ENCODE measurements at regions not wholly inside any gene's neighbourhood (a gene's known extent, or its start where the extent isn't known, plus 50 kb on each side); places are given as distances from the start of the nearest gene placed in this dataset.

DNA sequence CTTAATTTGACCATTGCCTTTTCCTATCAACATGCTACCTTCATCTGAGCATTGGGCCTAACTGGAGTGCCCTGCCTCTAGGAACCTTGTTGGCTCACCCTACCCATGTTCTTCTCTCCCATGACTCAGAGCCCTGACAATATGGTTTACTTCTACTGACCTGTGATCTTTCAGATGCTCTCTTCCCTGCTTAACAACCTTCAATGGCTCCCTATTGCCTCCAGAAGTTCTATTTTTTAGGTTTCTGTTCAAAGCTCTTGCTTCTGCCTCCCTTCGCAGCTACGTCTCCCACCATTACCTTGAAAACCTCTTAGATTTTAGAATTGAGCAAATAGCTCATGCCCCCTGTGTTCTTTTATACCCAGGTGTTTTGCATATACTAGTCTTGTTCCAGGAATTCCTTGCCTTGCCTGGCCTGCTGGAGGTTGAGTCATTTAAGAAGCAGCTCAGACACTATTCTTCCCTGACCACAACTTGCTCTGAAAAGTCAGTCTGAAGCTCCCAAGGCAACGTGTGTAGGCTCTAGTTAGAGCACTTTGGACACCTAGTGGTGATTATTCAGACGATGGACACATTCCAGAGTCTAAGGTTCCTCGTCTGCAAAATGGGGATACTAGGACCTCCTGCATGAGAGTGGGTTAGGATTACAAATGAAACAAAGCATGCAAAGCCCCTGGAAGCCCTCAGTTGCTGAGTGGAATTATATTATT is 64.4 kb upstream of the EMX2 start:
- Mint-ChIP-seq H3K27me3 (ENCODE audit: insufficient read depth) (peaks cover 26% of the 10 kb centered on the region), H3K36me3 (ENCODE audit: low read depth) (peaks cover 4% of the 10 kb centered on the region; the same call in 1 of the 2 replicates), H3K4me3 (no peak overlapping the region), H3K9me3 (peaks cover 4% of the 10 kb centered on the region), H3K27ac (no peak overlapping the region), H3K4me1 (ENCODE audit: low read depth) (peaks cover 17% of the 10 kb centered on the region)
- DNase-seq = peak; percentile 84
- TF ChIP-seq, protein P1, sequence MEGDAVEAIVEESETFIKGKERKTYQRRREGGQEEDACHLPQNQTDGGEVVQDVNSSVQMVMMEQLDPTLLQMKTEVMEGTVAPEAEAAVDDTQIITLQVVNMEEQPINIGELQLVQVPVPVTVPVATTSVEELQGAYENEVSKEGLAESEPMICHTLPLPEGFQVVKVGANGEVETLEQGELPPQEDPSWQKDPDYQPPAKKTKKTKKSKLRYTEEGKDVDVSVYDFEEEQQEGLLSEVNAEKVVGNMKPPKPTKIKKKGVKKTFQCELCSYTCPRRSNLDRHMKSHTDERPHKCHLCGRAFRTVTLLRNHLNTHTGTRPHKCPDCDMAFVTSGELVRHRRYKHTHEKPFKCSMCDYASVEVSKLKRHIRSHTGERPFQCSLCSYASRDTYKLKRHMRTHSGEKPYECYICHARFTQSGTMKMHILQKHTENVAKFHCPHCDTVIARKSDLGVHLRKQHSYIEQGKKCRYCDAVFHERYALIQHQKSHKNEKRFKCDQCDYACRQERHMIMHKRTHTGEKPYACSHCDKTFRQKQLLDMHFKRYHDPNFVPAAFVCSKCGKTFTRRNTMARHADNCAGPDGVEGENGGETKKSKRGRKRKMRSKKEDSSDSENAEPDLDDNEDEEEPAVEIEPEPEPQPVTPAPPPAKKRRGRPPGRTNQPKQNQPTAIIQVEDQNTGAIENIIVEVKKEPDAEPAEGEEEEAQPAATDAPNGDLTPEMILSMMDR (IDR thresholded peaks at IDR 0.05) = peak; percentile 68

DNA sequence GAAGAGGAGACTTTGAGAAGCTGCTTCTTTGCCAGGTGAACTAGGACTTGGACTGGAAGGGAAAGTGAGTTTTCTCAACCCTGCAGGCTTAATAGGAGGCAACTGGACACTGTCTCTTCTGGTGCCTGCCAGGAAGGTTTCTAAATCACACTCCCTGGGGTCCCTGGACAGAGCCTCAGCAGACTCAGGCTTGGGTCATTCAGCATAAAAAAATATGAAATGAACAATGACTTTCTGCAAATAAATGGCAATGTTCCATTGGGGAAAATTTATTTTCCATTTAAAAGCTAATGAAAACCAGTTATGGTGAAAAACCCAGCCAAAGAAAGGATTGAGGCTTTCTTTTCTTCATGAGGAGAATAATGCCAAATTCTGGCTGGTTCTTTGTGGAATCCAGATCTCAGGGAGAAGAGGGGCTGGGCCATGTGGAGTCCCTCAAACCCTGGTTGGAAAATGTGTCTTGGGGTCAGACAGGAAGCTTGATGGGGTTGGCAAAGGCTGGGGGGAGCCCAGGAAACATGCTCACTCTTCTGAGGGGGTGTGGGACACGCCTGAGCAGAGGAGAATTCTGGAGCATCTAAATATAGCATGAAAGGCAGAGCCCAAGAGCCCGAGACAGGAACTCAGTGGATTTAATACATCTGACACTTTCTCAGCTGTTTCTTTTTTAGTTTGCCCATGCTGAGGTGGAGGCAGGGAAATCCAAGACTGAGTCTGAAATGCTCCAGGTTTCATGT is 65.2 kb upstream of the EMX2 start:
- Mint-ChIP-seq H3K4me3 (no peak overlapping the region), H3K27ac (no peak overlapping the region), H3K4me1 (ENCODE audit: low read depth) (peaks cover 17% of the 10 kb centered on the region), H3K9me3 (peaks cover 4% of the 10 kb centered on the region), H3K27me3 (ENCODE audit: insufficient read depth) (peaks cover 26% of the 10 kb centered on the region), H3K36me3 (ENCODE audit: low read depth) (peaks cover 4% of the 10 kb centered on the region; the same call in 1 of the 2 replicates)
- TF ChIP-seq, protein P1 (IDR thresholded peaks at IDR 0.05) = no peak
- no peak for DNase-seq

- Mint-ChIP-seq H3K4me3 (no peak overlapping the region), H3K4me1 (ENCODE audit: low read depth) (peaks cover 17% of the 10 kb centered on the region), H3K9me3 (peaks cover 4% of the 10 kb centered on the region), H3K27me3 (ENCODE audit: insufficient read depth) (peaks cover 32% of the 10 kb centered on the region), H3K27ac (no peak overlapping the region), H3K36me3 (ENCODE audit: low read depth) (peaks cover 4% of the 10 kb centered on the region; the same call in 1 of the 2 replicates)
- TF ChIP-seq, protein P1 (IDR thresholded peaks at IDR 0.05) = no peak
- no peak for DNase-seq
Observed at GRCh38 chr10:117476716-117477115, 65.8 kb upstream of the EMX2 start.

GRCh38 chr10:117476281-117476680 is 66.3 kb upstream of the EMX2 start:
- no peak overlapping the region for H3K27ac Mint-ChIP-seq
- no peak overlapping the region for H3K4me3 Mint-ChIP-seq
- H3K27me3 Mint-ChIP-seq (ENCODE audit: insufficient read depth) = peaks cover 32% of the 10 kb centered on the region
- TF ChIP-seq, protein P1 (IDR thresholded peaks at IDR 0.05) = no peak
- peaks cover 4% of the 10 kb centered on the region; the same call in 1 of the 2 replicates for H3K36me3 Mint-ChIP-seq (ENCODE audit: low read depth)
- peaks cover 17% of the 10 kb centered on the region for H3K4me1 Mint-ChIP-seq (ENCODE audit: low read depth)
- DNase-seq = no peak
- H3K9me3 Mint-ChIP-seq = peaks cover 4% of the 10 kb centered on the region

DNA sequence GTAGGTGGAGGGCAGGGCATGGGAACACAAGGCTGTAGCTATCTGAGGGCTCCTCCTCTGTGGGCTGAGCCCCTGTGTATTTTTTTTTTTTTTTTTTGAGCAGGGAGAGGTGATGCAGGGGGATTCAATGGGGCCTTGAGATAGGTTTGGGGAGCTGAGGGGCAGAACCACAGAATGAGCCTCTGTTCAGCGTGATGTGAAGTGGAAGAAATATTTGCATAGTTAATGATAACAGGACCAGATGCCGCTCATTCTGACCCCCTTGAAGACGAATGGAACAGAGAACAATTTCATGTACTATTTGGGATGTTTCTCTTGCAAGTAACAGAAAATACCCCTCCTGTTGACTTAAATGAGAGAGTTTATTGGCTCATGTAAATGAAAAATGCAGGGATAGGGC is 69.7 kb upstream of the EMX2 start:
- Mint-ChIP-seq H3K4me3 (no peak overlapping the region), H3K4me1 (ENCODE audit: low read depth) (peaks cover 9% of the 10 kb centered on the region), H3K27me3 (ENCODE audit: insufficient read depth) (peaks cover 41% of the 10 kb centered on the region), H3K36me3 (ENCODE audit: low read depth) (no peaks in the 10 kb centered on the region; the same call in 1 of the 2 replicates), H3K9me3 (peaks cover under 1% of the 10 kb centered on the region), H3K27ac (no peak overlapping the region)
- DNase-seq = no peak
- TF ChIP-seq, protein P1 (IDR thresholded peaks at IDR 0.05) = no peak
